ENCODE measurements at regions not wholly inside any gene's neighbourhood (a gene's known extent, or its start where the extent isn't known, plus 50 kb on each side); places are given as distances from the start of the nearest gene placed in this dataset.

DNA sequence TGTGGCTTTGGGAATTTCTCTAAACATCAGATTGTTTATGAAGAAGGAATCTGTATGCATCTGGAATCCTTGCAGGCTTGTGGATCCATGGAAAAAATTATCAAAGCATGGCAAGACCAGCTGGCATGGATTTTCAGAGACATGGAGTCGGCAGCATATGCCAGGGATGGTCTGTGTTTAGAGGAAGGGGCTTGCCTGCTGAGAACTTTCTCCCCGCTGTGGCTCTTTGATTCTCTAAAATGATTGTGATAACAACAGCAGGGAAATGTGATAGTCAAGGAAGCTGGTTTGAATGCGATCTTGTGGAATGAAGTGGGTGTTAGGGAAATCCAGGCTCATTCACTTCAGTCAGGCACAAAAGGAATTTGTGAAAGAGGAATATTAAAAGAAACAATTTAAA is 245.7 kb upstream of the THRB start:
- H3K4me2 ChIP-seq (replicated peaks; ENCODE audit: extremely low read depth, low read length, poor library complexity, severe bottlenecking) = no peak overlapping the region
- H3K9me3 Mint-ChIP-seq = peaks cover 0 to 6% (median 3%) of the 10 kb centered on the region in 7 donors
- intact Hi-C loops (cut with micrococcal nuclease) = no loop called here
- no peak overlapping the region for H2AFZ ChIP-seq (ENCODE audit: insufficient read depth, low read depth, low read length, poor library complexity, severe bottlenecking)
- no peaks in the 10 kb centered on the region for H3K79me2 ChIP-seq (ENCODE audit: insufficient read depth, low read length)
- H3K9ac ChIP-seq (ENCODE audit: insufficient read depth, low read length, poor library complexity, severe bottlenecking) = no peak overlapping the region
- H3K36me3 Mint-ChIP-seq = no peaks in the 10 kb centered on the region
- no peaks in the 10 kb centered on the region for H3K27me3 ChIP-seq (ENCODE audit: control insufficient read depth in 2 of 2, insufficient read depth in 2 of 2, low read length in 2 of 2)
- H3K36me3 ChIP-seq (replicated peaks in 1 of 2; ENCODE audit: control insufficient read depth in 1 of 2, insufficient read depth in 2 of 2, low read length in 2 of 2) = no peaks in the 10 kb centered on the region
- no peak overlapping the region for H3K4me3 ChIP-seq (replicated peaks in 1 of 3; ENCODE audit: low read depth in 2 of 3, low read length in 3 of 3)
- no peak overlapping the region for H3K27ac ChIP-seq (ENCODE audit: low read depth in 1 of 2, low read length in 2 of 2)
- H3K4me1 ChIP-seq (ENCODE audit: control insufficient read depth in 1 of 2, insufficient read depth in 2 of 2, low read length in 2 of 2) = no peaks in the 10 kb centered on the region
- H3K9me3 ChIP-seq (replicated peaks in 1 of 2; ENCODE audit: control insufficient read depth in 1 of 2, insufficient read depth in 1 of 2, low read length in 2 of 2) = no peaks in the 10 kb centered on the region
- H4K20me1 ChIP-seq (ENCODE audit: insufficient read depth, low read length) = no peaks in the 10 kb centered on the region
- H3K4me3 Mint-ChIP-seq = no peak overlapping the region
- no peaks in the 10 kb centered on the region for H3K27me3 Mint-ChIP-seq (ENCODE audit: low read depth in 3 of 3)
- no peaks in the 10 kb centered on the region for H3K4me1 Mint-ChIP-seq
- H3K27ac Mint-ChIP-seq = no peak overlapping the region
- WGBS (ENCODE audit: insufficient coverage) = 93% methylated on average over 2 of the region's 3 CpGs
- TF ChIP-seq, protein P1, sequence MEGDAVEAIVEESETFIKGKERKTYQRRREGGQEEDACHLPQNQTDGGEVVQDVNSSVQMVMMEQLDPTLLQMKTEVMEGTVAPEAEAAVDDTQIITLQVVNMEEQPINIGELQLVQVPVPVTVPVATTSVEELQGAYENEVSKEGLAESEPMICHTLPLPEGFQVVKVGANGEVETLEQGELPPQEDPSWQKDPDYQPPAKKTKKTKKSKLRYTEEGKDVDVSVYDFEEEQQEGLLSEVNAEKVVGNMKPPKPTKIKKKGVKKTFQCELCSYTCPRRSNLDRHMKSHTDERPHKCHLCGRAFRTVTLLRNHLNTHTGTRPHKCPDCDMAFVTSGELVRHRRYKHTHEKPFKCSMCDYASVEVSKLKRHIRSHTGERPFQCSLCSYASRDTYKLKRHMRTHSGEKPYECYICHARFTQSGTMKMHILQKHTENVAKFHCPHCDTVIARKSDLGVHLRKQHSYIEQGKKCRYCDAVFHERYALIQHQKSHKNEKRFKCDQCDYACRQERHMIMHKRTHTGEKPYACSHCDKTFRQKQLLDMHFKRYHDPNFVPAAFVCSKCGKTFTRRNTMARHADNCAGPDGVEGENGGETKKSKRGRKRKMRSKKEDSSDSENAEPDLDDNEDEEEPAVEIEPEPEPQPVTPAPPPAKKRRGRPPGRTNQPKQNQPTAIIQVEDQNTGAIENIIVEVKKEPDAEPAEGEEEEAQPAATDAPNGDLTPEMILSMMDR (IDR thresholded peaks at IDR 0.05) = no peak
- DNase-seq = no peak

DNA sequence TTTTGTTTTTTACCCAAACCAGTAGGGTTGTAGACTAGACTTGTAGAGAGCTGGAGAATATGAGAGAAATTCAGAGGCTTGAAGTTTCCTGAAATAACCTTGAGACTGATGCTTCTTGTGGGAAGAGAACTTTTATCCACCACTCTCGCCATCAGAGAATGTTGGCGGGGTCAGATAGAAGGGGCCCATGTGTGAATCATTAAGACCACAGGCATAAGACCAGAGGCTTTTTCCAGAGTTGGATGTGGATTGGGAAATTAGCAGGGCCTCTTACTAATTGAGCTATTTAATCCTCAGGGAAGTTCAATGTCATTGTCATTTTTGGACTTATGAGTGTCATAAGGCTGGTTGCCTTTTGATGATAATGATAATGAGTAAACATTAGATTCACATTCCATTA is 246.9 kb upstream of the THRB start:
- no peak overlapping the region for H3K9ac ChIP-seq (ENCODE audit: insufficient read depth, low read length, poor library complexity, severe bottlenecking)
- no peak overlapping the region for H3K4me2 ChIP-seq (replicated peaks; ENCODE audit: extremely low read depth, low read length, poor library complexity, severe bottlenecking)
- H3K79me2 ChIP-seq (ENCODE audit: insufficient read depth, low read length) = no peaks in the 10 kb centered on the region
- no peaks in the 10 kb centered on the region for H3K36me3 ChIP-seq (replicated peaks in 1 of 2; ENCODE audit: control insufficient read depth in 1 of 2, insufficient read depth in 2 of 2, low read length in 2 of 2)
- no peaks in the 10 kb centered on the region for H3K9me3 ChIP-seq (replicated peaks in 1 of 2; ENCODE audit: control insufficient read depth in 1 of 2, insufficient read depth in 1 of 2, low read length in 2 of 2)
- no peak overlapping the region for H2AFZ ChIP-seq (ENCODE audit: insufficient read depth, low read depth, low read length, poor library complexity, severe bottlenecking)
- TF ChIP-seq, protein P1 (IDR thresholded peaks at IDR 0.05) = no peak
- no peaks in the 10 kb centered on the region for H3K4me1 Mint-ChIP-seq
- no peak for DNase-seq
- no peaks in the 10 kb centered on the region for H4K20me1 ChIP-seq (ENCODE audit: insufficient read depth, low read length)
- no peaks in the 10 kb centered on the region for H3K27me3 Mint-ChIP-seq (ENCODE audit: low read depth in 3 of 3)
- no peaks in the 10 kb centered on the region for H3K27me3 ChIP-seq (ENCODE audit: control insufficient read depth in 2 of 2, insufficient read depth in 2 of 2, low read length in 2 of 2)
- no peaks in the 10 kb centered on the region for H3K36me3 Mint-ChIP-seq
- no peak overlapping the region for H3K4me3 ChIP-seq (replicated peaks in 1 of 3; ENCODE audit: low read depth in 2 of 3, low read length in 3 of 3)
- no peak overlapping the region for H3K27ac ChIP-seq (ENCODE audit: low read depth in 1 of 2, low read length in 2 of 2)
- no peak overlapping the region for H3K27ac Mint-ChIP-seq
- no peak overlapping the region for H3K4me3 Mint-ChIP-seq
- WGBS (ENCODE audit: insufficient coverage) = 100% methylated on average over 1 of the region's 2 CpGs
- peaks cover 0 to 6% (median 3%) of the 10 kb centered on the region in 7 donors for H3K9me3 Mint-ChIP-seq
- intact Hi-C loops (cut with micrococcal nuclease) = no loop called here
- no peaks in the 10 kb centered on the region for H3K4me1 ChIP-seq (ENCODE audit: control insufficient read depth in 1 of 2, insufficient read depth in 2 of 2, low read length in 2 of 2)

Data from CD14-positive monocyte (primary cell).